Gastrocnemius medialis (tissue), 4 donors: ENCODE measurements at regions not wholly inside any gene's neighbourhood (a gene's known extent, or its start where the extent isn't known, plus 50 kb on each side); places are given as distances from the start of the nearest gene placed in this dataset.

Experiments used
- ATAC-seq, 2 donors: fragments of 150-250 bp; one replicate each; pipeline ENCODE4 v1.9.1; 2016
- DNase-seq, 2 donors: peaks; one replicate each; pipeline ENCODE4 v3.0.0-alpha.2; 2019
- H3K27ac ChIP-seq, 4 donors: fragments of 200-600 bp; sonication (generic); 1 replicate in 1 of 4; 2 replicates in 3 of 4; pipeline ENCODE4 v1.5.1; 2016 to 2018; ENCODE audit warnings: mild to moderate bottlenecking in 2 of 4, moderate library complexity in 1 of 4
- H3K27me3 ChIP-seq, 3 donors: fragments of 200-600 bp; sonication (generic) in 2 of 3; 1 replicate in 1 of 3; 2 replicates in 2 of 3; pipeline versions ENCODE4 v1.5.1 to v1.6.0; 2016 to 2019; ENCODE audit warnings: mild to moderate bottlenecking in 1 of 3, moderate library complexity in 1 of 3
- H3K36me3 ChIP-seq, 2 donors: fragments of 200-600 bp; sonication (generic) in 1 of 2; one replicate each; pipeline ENCODE4 v1.5.1; 2017 to 2018
- H3K4me1 ChIP-seq, 2 donors: fragments of 200-600 bp; sonication (generic) in 1 of 2; one replicate each; pipeline ENCODE4 v1.5.1; 2016 to 2017; ENCODE audit warnings: mild to moderate bottlenecking in 2 of 2
- H3K4me3 ChIP-seq, 4 donors: fragments of 200-600 bp; sonication (generic) in 3 of 4; 1 replicate in 1 of 4; 2 replicates in 3 of 4; pipeline ENCODE4 v1.5.1; 2016 to 2019; ENCODE audit warnings: mild to moderate bottlenecking in 2 of 4
- H3K9me3 ChIP-seq, 3 donors: fragments of 200-600 bp; sonication (generic) in 2 of 3; 1 replicate in 1 of 3; 2 replicates in 2 of 3; pipeline ENCODE4 v1.5.1; 2016 to 2019
- POLR2A ChIP-seq, 2 donors: fragments of 450-650 bp; IDR thresholded peaks; one replicate each; pipeline ENCODE4 v1.6.1; 2017; ENCODE audit warnings: antibody characterized with exemption in 2 of 2, mild to moderate bottlenecking in 2 of 2, moderate library complexity in 2 of 2
- in situ Hi-C, 4 donors: fragments of 200-750 bp; cut with MboI; loops; one replicate each; pipeline versions ENCODE4 v1.15.0 to v1.8.0; 2017; ENCODE audit warnings: low sequenced_read_pairs in 4 of 4
- intact Hi-C: fragments of 100-400 bp; cut with DNase I; formaldehyde crosslinking; loops from one replicate; pipeline ENCODE4 v1.15.1; 2023; ENCODE audit warnings: low total_unique reads
- TF ChIP-seq, protein P1 (sequence below), 5 experiments: fragments of 450-650 bp in 3 of 5; fragments of 200-600 bp in 2 of 5; sonication (generic) in 2 of 5; IDR thresholded peaks in 4 of 5; conservative IDR thresholded peaks in 1 of 5; 1 replicate in 4 of 5; 2 replicates in 1 of 5; pipeline ENCODE4 v1.5.1; 2016 to 2019; ENCODE audit warnings: antibody characterized with exemption in 5 of 5, mild to moderate bottlenecking in 3 of 5, moderate library complexity in 3 of 5

DNA sequence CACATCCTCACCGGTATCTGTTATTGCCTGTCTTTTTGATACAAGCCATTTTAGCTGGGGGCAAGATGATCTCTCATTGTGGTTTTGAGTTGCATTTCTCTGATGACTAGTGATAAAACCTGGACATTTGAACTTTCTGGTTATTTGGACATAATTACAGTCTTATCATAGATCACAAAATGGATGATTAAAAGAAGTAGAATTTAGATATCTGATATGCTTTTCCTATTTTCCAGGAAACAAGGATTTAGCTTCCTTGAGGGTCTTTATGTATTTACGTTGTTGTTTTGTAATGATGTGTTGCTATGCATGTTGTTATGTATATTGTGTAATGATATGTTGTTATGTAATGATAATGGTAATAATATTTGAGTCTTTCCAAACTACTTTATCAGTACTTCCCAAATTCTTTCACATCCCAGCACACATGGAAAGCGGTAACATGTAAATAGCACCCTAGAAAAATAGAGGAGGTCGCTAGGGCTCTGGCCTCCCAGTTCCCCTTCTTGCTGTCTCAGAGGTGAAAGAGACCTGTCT is 53.8 kb downstream of the GJD2 start:
- in situ Hi-C loops: loop anchor here in 3 of 4 donors (10.0 kb wide), 2 partner anchors 214 to 224 kb away; no protein-coding TSS in a partner anchor
- intact Hi-C loops: no loop called here

DNA sequence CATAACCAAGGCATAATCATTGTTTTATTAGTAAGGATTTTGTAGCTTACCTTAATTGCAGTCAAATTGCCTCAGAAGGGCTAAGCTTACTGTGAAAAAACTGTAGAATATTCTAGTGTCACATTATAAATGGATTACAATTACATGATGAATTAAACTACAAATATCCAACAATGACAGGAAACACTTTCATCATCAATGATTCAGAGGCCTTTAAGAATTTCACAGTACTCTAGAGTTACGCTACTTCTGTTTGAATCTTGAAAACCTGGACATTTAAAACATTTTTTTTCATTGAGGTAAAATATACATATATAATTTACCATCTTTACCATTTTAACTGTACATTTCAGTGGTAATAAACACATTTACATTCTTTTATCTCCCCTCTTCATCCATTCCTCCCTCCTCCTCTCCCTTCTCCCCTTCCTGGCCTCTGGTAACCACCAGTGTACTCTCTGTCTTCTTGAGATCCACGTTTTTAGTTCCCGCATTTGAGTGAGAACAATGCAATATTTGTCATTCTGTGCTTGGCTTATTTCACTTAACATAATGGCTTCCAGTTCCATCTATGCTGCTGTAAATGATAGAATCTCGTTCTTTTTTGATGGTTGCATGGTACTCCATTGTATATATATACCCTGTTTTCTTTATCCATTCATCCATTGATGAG is 54.7 kb downstream of the GJD2 start:
- intact Hi-C loops (no loop called here), in situ Hi-C loops (loop anchor here in 3 of 4 donors (10.0 kb wide), 2 partner anchors 215 to 225 kb away; no protein-coding TSS in a partner anchor)
- Histone ChIP-seq H3K9me3 (no peaks in the 10 kb centered on the region), H3K27me3 (no peaks in the 10 kb centered on the region), H3K27ac (no peak overlapping the region), H3K4me3 (no peak overlapping the region), H3K36me3 (no peaks in the 10 kb centered on the region), H3K4me1 (no peaks in the 10 kb centered on the region)
- no peak for DNase-seq
- TF ChIP-seq, protein P1, sequence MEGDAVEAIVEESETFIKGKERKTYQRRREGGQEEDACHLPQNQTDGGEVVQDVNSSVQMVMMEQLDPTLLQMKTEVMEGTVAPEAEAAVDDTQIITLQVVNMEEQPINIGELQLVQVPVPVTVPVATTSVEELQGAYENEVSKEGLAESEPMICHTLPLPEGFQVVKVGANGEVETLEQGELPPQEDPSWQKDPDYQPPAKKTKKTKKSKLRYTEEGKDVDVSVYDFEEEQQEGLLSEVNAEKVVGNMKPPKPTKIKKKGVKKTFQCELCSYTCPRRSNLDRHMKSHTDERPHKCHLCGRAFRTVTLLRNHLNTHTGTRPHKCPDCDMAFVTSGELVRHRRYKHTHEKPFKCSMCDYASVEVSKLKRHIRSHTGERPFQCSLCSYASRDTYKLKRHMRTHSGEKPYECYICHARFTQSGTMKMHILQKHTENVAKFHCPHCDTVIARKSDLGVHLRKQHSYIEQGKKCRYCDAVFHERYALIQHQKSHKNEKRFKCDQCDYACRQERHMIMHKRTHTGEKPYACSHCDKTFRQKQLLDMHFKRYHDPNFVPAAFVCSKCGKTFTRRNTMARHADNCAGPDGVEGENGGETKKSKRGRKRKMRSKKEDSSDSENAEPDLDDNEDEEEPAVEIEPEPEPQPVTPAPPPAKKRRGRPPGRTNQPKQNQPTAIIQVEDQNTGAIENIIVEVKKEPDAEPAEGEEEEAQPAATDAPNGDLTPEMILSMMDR (IDR thresholded peaks at IDR 0.05 in 4 of 5, conservative IDR thresholded peaks at IDR 0.05 in 1 of 5): no peak
- no peak for TF ChIP-seq POLR2A (IDR thresholded peaks at IDR 0.05)
- ATAC-seq: no peak

More for the DNA sequence above, 53.8 kb downstream of the GJD2 start:
- H3K4me3 ChIP-seq: no peak overlapping the region
- no peak for DNase-seq
- H3K27me3 ChIP-seq: no peaks in the 10 kb centered on the region
- H3K27ac ChIP-seq: no peak overlapping the region
- no peaks in the 10 kb centered on the region for H3K9me3 ChIP-seq
- H3K36me3 ChIP-seq: no peaks in the 10 kb centered on the region
- no peak for ATAC-seq
- TF ChIP-seq, protein P1 (IDR thresholded peaks at IDR 0.05 in 4 of 5, conservative IDR thresholded peaks at IDR 0.05 in 1 of 5): no peak
- no peak for TF ChIP-seq POLR2A (IDR thresholded peaks at IDR 0.05)
- no peaks in the 10 kb centered on the region for H3K4me1 ChIP-seq

DNA sequence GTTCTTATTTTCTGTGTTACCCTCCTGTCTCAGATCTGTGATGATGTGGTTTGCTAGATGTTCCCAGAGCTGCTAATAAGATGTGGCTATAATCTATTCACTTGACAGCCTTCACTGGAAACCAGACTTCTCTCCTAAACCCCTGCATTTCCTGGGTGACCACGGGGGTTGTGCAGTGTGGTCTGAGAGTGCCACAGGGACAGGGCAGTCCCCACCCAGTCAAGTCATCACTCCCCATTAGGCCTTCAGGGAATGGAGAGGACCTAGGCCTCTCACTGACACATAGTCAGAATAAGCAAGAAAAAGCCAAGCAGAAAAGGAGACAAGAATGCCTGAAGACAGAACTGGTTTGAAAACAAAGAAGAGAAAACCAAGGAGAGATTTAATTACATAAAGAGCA is 58.3 kb downstream of the GJD2 start:
- in situ Hi-C loops: no loop called here
- Histone ChIP-seq H3K4me3 (no peak overlapping the region), H3K36me3 (no peaks in the 10 kb centered on the region), H3K4me1 (no peaks in the 10 kb centered on the region), H3K27ac (no peak overlapping the region), H3K27me3 (no peaks in the 10 kb centered on the region), H3K9me3 (no peaks in the 10 kb centered on the region)
- no peak for ATAC-seq
- no peak for DNase-seq
- TF ChIP-seq, protein P1 (IDR thresholded peaks at IDR 0.05 in 4 of 5, conservative IDR thresholded peaks at IDR 0.05 in 1 of 5): no peak
- TF ChIP-seq POLR2A (IDR thresholded peaks at IDR 0.05): no peak
- intact Hi-C loops: no loop called here

DNA sequence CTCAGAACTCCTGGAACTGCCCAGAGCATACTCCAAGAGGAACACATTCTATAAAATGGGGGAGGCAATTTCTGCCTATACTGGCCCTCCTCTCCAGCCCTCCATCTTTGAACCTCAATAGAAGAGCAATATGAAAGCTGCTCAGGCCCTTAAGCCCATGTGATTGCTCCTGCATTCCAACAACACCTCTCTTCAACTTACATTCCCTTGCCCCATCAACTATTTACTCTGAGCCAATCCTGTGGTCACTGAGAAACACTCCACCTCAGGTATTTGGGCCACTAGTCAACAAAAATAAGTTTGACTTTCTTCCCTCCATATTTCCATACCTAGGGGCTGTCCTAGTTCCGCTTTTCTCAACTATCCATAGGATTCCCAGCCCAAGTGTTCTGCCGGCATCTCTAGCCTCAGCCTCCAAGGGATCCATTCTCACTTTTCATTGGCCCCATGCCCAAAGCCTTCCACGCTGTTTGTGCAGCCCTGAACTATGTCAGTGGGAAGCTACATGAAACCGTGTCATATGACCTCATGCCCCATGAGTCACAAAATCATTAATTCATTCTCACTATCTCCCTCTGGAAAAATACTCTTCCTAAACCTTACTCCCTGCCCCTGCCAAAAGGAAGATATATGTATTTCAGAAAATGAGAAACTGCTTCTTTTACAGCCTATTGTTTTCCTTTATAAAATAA is 61.6 kb downstream of the GJD2 start:
- in situ Hi-C loops: no loop called here
- ATAC-seq (no peak), DNase-seq (no peak)
- TF ChIP-seq, protein P1 (IDR thresholded peaks at IDR 0.05 in 4 of 5, conservative IDR thresholded peaks at IDR 0.05 in 1 of 5): no peak
- TF ChIP-seq POLR2A (IDR thresholded peaks at IDR 0.05): no peak
- H3K27ac ChIP-seq: no peak overlapping the region
- H3K4me3 ChIP-seq: no peak overlapping the region
- no peaks in the 10 kb centered on the region for H3K27me3 ChIP-seq
- intact Hi-C loops: no loop called here
- H3K9me3 ChIP-seq: no peaks in the 10 kb centered on the region
- H3K36me3 ChIP-seq: no peaks in the 10 kb centered on the region
- H3K4me1 ChIP-seq: no peaks in the 10 kb centered on the region
